GM11168 (cell line): ENCODE measurements at regions not wholly inside any gene's neighbourhood (a gene's known extent, or its start where the extent isn't known, plus 50 kb on each side); places are given as distances from the start of the nearest gene placed in this dataset.

Experiments used
- in situ Hi-C: fragments of 300-500 bp; cut with MboI; formaldehyde crosslinking; loops from one replicate; pipeline ENCODE4 v1.12.0; 2022; ENCODE audit warnings: low sequenced_read_pairs; ENCODE audit not compliant: unreplicated experiment

- in situ Hi-C loops = no loop called here
Measured at GRCh38 chr12:128164533-128164932, 102.4 kb upstream of the TMEM132C start.

- in situ Hi-C loops = no loop called here
Measured at GRCh38 chr12:128165387-128165786, 101.6 kb upstream of the TMEM132C start.

- in situ Hi-C loops = no loop called here
Measured at GRCh38 chr12:128168273-128168672, 98.7 kb upstream of the TMEM132C start.

GRCh38 chr12:128170181-128170580 lies 96.8 kb upstream of the TMEM132C start:
- in situ Hi-C loops = no loop called here

GRCh38 chr12:128178565-128178964 lies 88.4 kb upstream of the TMEM132C start:
- in situ Hi-C loops = no loop called here

GRCh38 chr12:128178966-128179365 lies 88.0 kb upstream of the TMEM132C start:
- in situ Hi-C loops = no loop called here

GRCh38 chr12:128180166-128180565 lies 86.8 kb upstream of the TMEM132C start:
- in situ Hi-C loops = no loop called here

- in situ Hi-C loops = no loop called here
Measured at GRCh38 chr12:128190052-128190451, 76.9 kb upstream of the TMEM132C start.

- in situ Hi-C loops = no loop called here
Measured at GRCh38 chr12:128190614-128191013, 76.4 kb upstream of the TMEM132C start.

GRCh38 chr12:128191380-128191779 lies 75.6 kb upstream of the TMEM132C start:
- in situ Hi-C loops = no loop called here

- in situ Hi-C loops = no loop called here
Measured at GRCh38 chr12:128204711-128205110, 62.3 kb upstream of the TMEM132C start.

GRCh38 chr12:128205145-128205544 lies 61.8 kb upstream of the TMEM132C start:
- in situ Hi-C loops = no loop called here

- in situ Hi-C loops = no loop called here
Measured at GRCh38 chr12:128205758-128206157, 61.2 kb upstream of the TMEM132C start.
